Parathyroid adenoma (tissue), 2 donors: ENCODE measurements at regions not wholly inside any gene's neighbourhood (a gene's known extent, or its start where the extent isn't known, plus 50 kb on each side); places are given as distances from the start of the nearest gene placed in this dataset.

Experiments
- H2AFZ ChIP-seq: fragments of 300-600 bp; sonication (generic); one replicate; pipeline ENCODE4 v1.7.0; 2017; ENCODE audit warnings: antibody characterized with exemption, mild to moderate bottlenecking
- H3K27ac ChIP-seq: fragments of 300-600 bp; sonication (generic); one replicate; pipeline ENCODE4 v1.7.0; 2017
- H3K27me3 ChIP-seq: fragments of 300-600 bp; sonication (generic); one replicate; pipeline ENCODE4 v1.7.0; 2017; ENCODE audit warnings: low read length; ENCODE audit not compliant: control insufficient read depth, insufficient read depth
- H3K36me3 ChIP-seq: fragments of 300-600 bp; sonication (generic); one replicate; pipeline ENCODE4 v1.7.0; 2017; ENCODE audit warnings: low read length; ENCODE audit not compliant: control insufficient read depth, insufficient read depth
- H3K4me1 ChIP-seq: fragments of 300-600 bp; sonication (generic); one replicate; pipeline ENCODE4 v1.7.0; 2017; ENCODE audit warnings: control low read depth
- H3K4me2 ChIP-seq: fragments of 300-600 bp; sonication (generic); one replicate; pipeline ENCODE4 v1.7.0; 2017; ENCODE audit warnings: low read length
- H3K4me3 ChIP-seq: fragments of 300-600 bp; sonication (generic); one replicate; pipeline ENCODE4 v1.7.0; 2017; ENCODE audit warnings: low read depth, low read length
- H3K79me2 ChIP-seq: fragments of 300-600 bp; sonication (generic); one replicate; pipeline ENCODE4 v1.7.0; 2017; ENCODE audit warnings: control low read depth
- H3K9ac ChIP-seq: fragments of 300-600 bp; sonication (generic); one replicate; pipeline ENCODE4 v1.7.0; 2017; ENCODE audit warnings: mild to moderate bottlenecking
- H3K9me3 ChIP-seq: fragments of 300-600 bp; sonication (generic); one replicate; pipeline ENCODE4 v1.7.0; 2017; ENCODE audit warnings: low read length; ENCODE audit not compliant: control insufficient read depth
- CTCF ChIP-seq: fragments of 300-600 bp; sonication (generic); IDR thresholded peaks from one replicate; pipeline ENCODE4 v1.7.0; 2017; ENCODE audit warnings: antibody characterized with exemption, mild to moderate bottlenecking
- donor health status: primary hyperparathyroidism.

GRCh38 chr3:70531838-70532489, 219.5 kb upstream of the MDFIC2 start:
- no peak overlapping the region for H2AFZ ChIP-seq
- no peaks in the 10 kb centered on the region for H3K36me3 ChIP-seq
- H3K4me2 ChIP-seq = no peak overlapping the region
- no peak overlapping the region for H3K4me3 ChIP-seq
- no peaks in the 10 kb centered on the region for H3K4me1 ChIP-seq
- no peaks in the 10 kb centered on the region for H3K27me3 ChIP-seq
- no peak overlapping the region for H3K9ac ChIP-seq
- TF ChIP-seq CTCF = no peak
- H3K9me3 ChIP-seq = no peaks in the 10 kb centered on the region
- no peaks in the 10 kb centered on the region for H3K79me2 ChIP-seq
- no peak overlapping the region for H3K27ac ChIP-seq

GRCh38 chr3:70531063-70531657, 218.7 kb upstream of the MDFIC2 start:
- H3K4me3 ChIP-seq = no peak overlapping the region
- no peaks in the 10 kb centered on the region for H3K27me3 ChIP-seq
- H3K9me3 ChIP-seq = no peaks in the 10 kb centered on the region
- H2AFZ ChIP-seq = no peak overlapping the region
- H3K4me2 ChIP-seq = no peak overlapping the region
- no peak overlapping the region for H3K9ac ChIP-seq
- no peak overlapping the region for H3K27ac ChIP-seq
- no peaks in the 10 kb centered on the region for H3K4me1 ChIP-seq
- TF ChIP-seq CTCF = peak; percentile 24
- H3K79me2 ChIP-seq = no peaks in the 10 kb centered on the region
- H3K36me3 ChIP-seq = no peaks in the 10 kb centered on the region

- Histone ChIP-seq H3K27ac (no peak overlapping the region), H3K9me3 (no peaks in the 10 kb centered on the region), H3K79me2 (no peaks in the 10 kb centered on the region), H3K36me3 (no peaks in the 10 kb centered on the region), H3K4me3 (no peak overlapping the region), H3K4me1 (no peaks in the 10 kb centered on the region), H2AFZ (no peak overlapping the region), H3K27me3 (no peaks in the 10 kb centered on the region), H3K4me2 (no peak overlapping the region), H3K9ac (no peak overlapping the region)
- TF ChIP-seq CTCF = no peak
These were observed 218.2 kb upstream of the MDFIC2 start for GRCh38 chr3:70530626-70531025.

GRCh38 chr3:70527026-70527425, 214.6 kb upstream of the MDFIC2 start:
- H3K9ac ChIP-seq = no peak overlapping the region
- H3K4me1 ChIP-seq = no peaks in the 10 kb centered on the region
- H3K27me3 ChIP-seq = no peaks in the 10 kb centered on the region
- no peak overlapping the region for H3K4me2 ChIP-seq
- no peaks in the 10 kb centered on the region for H3K79me2 ChIP-seq
- no peak for TF ChIP-seq CTCF
- H3K4me3 ChIP-seq = no peak overlapping the region
- no peak overlapping the region for H3K27ac ChIP-seq
- no peaks in the 10 kb centered on the region for H3K9me3 ChIP-seq
- H2AFZ ChIP-seq = no peak overlapping the region
- H3K36me3 ChIP-seq = no peaks in the 10 kb centered on the region
